ENCODE measurements at regions not wholly inside any gene's neighbourhood (a gene's known extent, or its start where the extent isn't known, plus 50 kb on each side); places are given as distances from the start of the nearest gene placed in this dataset.

- intact Hi-C loops (cut with micrococcal nuclease) = no loop called here
- no TSS peak for BruUV-seq (replicated peaks)
- CTCF ChIA-PET (ENCODE audit: low intra/inter-chr PET ratio) = no interaction called here
- DNase-seq (ENCODE audit: extremely low read depth in 1 of 4, low spot score in 3 of 4) = no peak
- Histone ChIP-seq H3K4me3 (no peak overlapping the region), H4K20me1 (replicated peaks; ENCODE audit: control insufficient read depth, insufficient read depth, low read length) (no peaks in the 10 kb centered on the region), H2AFZ (ENCODE audit: low read depth, low read length) (no peak overlapping the region), H3K4me1 (replicated peaks in 1 of 2; ENCODE audit: control insufficient read depth in 2 of 2, insufficient read depth in 2 of 2, low read length in 2 of 2) (no peaks in the 10 kb centered on the region), H3K9me3 (replicated peaks; ENCODE audit: control insufficient read depth, insufficient read depth, low read depth, low read length) (no peaks in the 10 kb centered on the region; the same call in 1 of the 2 replicates), H3K27me3 (ENCODE audit: control insufficient read depth in 2 of 2, insufficient read depth in 2 of 2, low read length in 2 of 2) (no peaks in the 10 kb centered on the region), H3K27ac (ENCODE audit: extremely low read depth, low read depth, low read length) (no peak overlapping the region), H3K9ac (ENCODE audit: insufficient read depth in 1 of 2, low read depth in 2 of 2, low read length in 2 of 2) (no peak overlapping the region), H3K9me1 (ENCODE audit: control insufficient read depth, insufficient read depth, low read length) (no peaks in the 10 kb centered on the region), H3K36me3 (ENCODE audit: control insufficient read depth, insufficient read depth, low read length) (no peaks in the 10 kb centered on the region), H3K79me2 (ENCODE audit: control insufficient read depth, insufficient read depth, low read length) (no peaks in the 10 kb centered on the region), H3K4me2 (ENCODE audit: insufficient read depth, low read length) (no peak overlapping the region)
- ATAC-seq = no peak
- TF ChIP-seq MXD1 (CRISPR knock-in tag; IDR thresholded peaks at IDR 0.05; ENCODE audit: borderline replicate concordance, poor library complexity, severe bottlenecking) = no peak
- no peak for FAIRE-seq
- in situ Hi-C loops (cut with MboI) = no loop called here
- POLR2A ChIA-PET = no interaction called here
- 4% methylated on average over 1 of the region's 1 CpG for WGBS (ENCODE audit: insufficient coverage, low coverage, missing lambda C conversion rate)
Measured at GRCh38 chr11:96530473-96530872, 140.7 kb downstream of the JRKL start.

- no peak for ATAC-seq
- H3K4me1 ChIP-seq (replicated peaks in 1 of 2; ENCODE audit: control insufficient read depth in 2 of 2, insufficient read depth in 2 of 2, low read length in 2 of 2) = no peaks in the 10 kb centered on the region
- no peaks in the 10 kb centered on the region for H3K9me3 ChIP-seq (replicated peaks; ENCODE audit: control insufficient read depth, insufficient read depth, low read depth, low read length)
- H3K36me3 ChIP-seq (ENCODE audit: control insufficient read depth, insufficient read depth, low read length) = no peaks in the 10 kb centered on the region
- ChIA-PET POLR2A (no interaction called here), CTCF (ENCODE audit: low intra/inter-chr PET ratio) (no interaction called here)
- no peaks in the 10 kb centered on the region for H3K27me3 ChIP-seq (ENCODE audit: control insufficient read depth in 2 of 2, insufficient read depth in 2 of 2, low read length in 2 of 2)
- H3K4me3 ChIP-seq = no peak overlapping the region
- no peak for FAIRE-seq
- intact Hi-C loops (cut with micrococcal nuclease) = no loop called here
- no peak for TF ChIP-seq ZBTB5 (IDR thresholded peaks at IDR 0.05)
- no peak for TF ChIP-seq FUS (optimal IDR thresholded peaks at IDR 0.05; ENCODE audit: low read depth, low read length)
- TF ChIP-seq ZNF175 (CRISPR knock-in tag; IDR thresholded peaks at IDR 0.05; ENCODE audit: low read depth) = no peak
- no peak for TF ChIP-seq CTBP1 (IDR thresholded peaks at IDR 0.05; ENCODE audit: borderline replicate concordance)
- no peak overlapping the region for H3K27ac ChIP-seq (ENCODE audit: extremely low read depth, low read depth, low read length)
- WGBS (ENCODE audit: insufficient coverage, low coverage, missing lambda C conversion rate) = 40% methylated on average over 4 of the region's 4 CpGs
- BruUV-seq (replicated peaks) = no TSS peak
- no peaks in the 10 kb centered on the region for H4K20me1 ChIP-seq (replicated peaks; ENCODE audit: control insufficient read depth, insufficient read depth, low read length)
- H3K79me2 ChIP-seq (ENCODE audit: control insufficient read depth, insufficient read depth, low read length) = no peaks in the 10 kb centered on the region
- H3K9me1 ChIP-seq (ENCODE audit: control insufficient read depth, insufficient read depth, low read length) = no peaks in the 10 kb centered on the region
- H2AFZ ChIP-seq (ENCODE audit: low read depth, low read length) = no peak overlapping the region
- no peak for DNase-seq (ENCODE audit: extremely low read depth in 1 of 4, low spot score in 3 of 4)
- H3K4me2 ChIP-seq (ENCODE audit: insufficient read depth, low read length) = no peak overlapping the region
- no peak overlapping the region for H3K9ac ChIP-seq (ENCODE audit: insufficient read depth in 1 of 2, low read depth in 2 of 2, low read length in 2 of 2)
- in situ Hi-C loops (cut with MboI) = no loop called here
Measured at GRCh38 chr11:96538104-96538503, 148.3 kb downstream of the JRKL start.

All from K562 (cell line).